ENCODE measurements at regions not wholly inside any gene's neighbourhood (a gene's known extent, or its start where the extent isn't known, plus 50 kb on each side); places are given as distances from the start of the nearest gene placed in this dataset.
"Not testable (repeated sequence)": the region's sequence is repeated elsewhere in the genome, so short reads cannot be mapped to it uniquely, and the experiment has no call there.

- TF ChIP-seq, protein P1, sequence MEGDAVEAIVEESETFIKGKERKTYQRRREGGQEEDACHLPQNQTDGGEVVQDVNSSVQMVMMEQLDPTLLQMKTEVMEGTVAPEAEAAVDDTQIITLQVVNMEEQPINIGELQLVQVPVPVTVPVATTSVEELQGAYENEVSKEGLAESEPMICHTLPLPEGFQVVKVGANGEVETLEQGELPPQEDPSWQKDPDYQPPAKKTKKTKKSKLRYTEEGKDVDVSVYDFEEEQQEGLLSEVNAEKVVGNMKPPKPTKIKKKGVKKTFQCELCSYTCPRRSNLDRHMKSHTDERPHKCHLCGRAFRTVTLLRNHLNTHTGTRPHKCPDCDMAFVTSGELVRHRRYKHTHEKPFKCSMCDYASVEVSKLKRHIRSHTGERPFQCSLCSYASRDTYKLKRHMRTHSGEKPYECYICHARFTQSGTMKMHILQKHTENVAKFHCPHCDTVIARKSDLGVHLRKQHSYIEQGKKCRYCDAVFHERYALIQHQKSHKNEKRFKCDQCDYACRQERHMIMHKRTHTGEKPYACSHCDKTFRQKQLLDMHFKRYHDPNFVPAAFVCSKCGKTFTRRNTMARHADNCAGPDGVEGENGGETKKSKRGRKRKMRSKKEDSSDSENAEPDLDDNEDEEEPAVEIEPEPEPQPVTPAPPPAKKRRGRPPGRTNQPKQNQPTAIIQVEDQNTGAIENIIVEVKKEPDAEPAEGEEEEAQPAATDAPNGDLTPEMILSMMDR (IDR thresholded peaks at IDR 0.05; ENCODE audit: low read depth, low read length): not testable (repeated sequence)
- TF ChIP-seq POLR2A (IDR thresholded peaks at IDR 0.05; ENCODE audit: extremely low read depth, insufficient read length); MYC (IDR thresholded peaks at IDR 0.05; ENCODE audit: low read depth, low read length): not testable (repeated sequence)
Observed at GRCh38 chr22:25344366-25344765, 124.9 kb downstream of the CRYBB2 start.
